ENCODE measurements at regions not wholly inside any gene's neighbourhood (a gene's known extent, or its start where the extent isn't known, plus 50 kb on each side); places are given as distances from the start of the nearest gene placed in this dataset.
A peak's percentile ranks its signal among the peaks of the same experiment; 100 is the strongest.

GRCh38 chr13:51518827-51519226 is 65.4 kb upstream of the WDFY2 start:
- Mint-ChIP-seq H3K27ac (ENCODE audit: unreplicated experiment) (peak overlapping the region; percentile 57), H3K9me3 (ENCODE audit: low read depth) (peaks cover 9% of the 10 kb centered on the region), H3K4me3 (ENCODE audit: unreplicated experiment) (no peak overlapping the region), H3K36me3 (ENCODE audit: low read depth) (peaks cover 1% of the 10 kb centered on the region), H3K27me3 (ENCODE audit: low read depth) (no peaks in the 10 kb centered on the region), H3K4me1 (ENCODE audit: low read depth) (peaks cover 26% of the 10 kb centered on the region)
- no peak for DNase-seq (ENCODE audit: low spot score)
- no peak for TF ChIP-seq CTCF (IDR thresholded peaks at IDR 0.05)

DNA sequence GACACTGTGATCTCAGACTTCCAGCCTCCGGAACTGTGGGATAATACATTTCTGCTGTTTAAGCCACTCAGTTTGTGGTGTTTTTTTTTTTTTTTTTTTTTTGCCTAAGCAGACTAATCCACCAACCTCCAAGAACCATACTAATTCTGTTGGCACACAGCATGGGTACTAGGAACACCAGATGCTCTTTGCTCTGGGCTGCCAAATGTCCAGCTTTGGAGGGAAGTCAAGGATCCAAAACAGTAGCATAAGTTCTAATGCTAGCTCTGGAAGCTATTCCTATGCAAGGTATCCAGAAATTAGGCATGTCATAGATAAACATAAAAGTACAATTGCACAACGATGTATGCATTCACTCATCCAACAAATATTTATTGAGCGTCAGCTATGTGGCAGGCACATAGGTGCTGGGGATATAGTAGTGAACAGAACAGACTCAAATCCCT is 64.5 kb upstream of the WDFY2 start:
- peaks cover 26% of the 10 kb centered on the region for H3K4me1 Mint-ChIP-seq (ENCODE audit: low read depth)
- H3K36me3 Mint-ChIP-seq (ENCODE audit: low read depth): no peaks in the 10 kb centered on the region
- peaks cover 5% of the 10 kb centered on the region for H3K9me3 Mint-ChIP-seq (ENCODE audit: low read depth)
- H3K27ac Mint-ChIP-seq (ENCODE audit: unreplicated experiment): no peak overlapping the region
- H3K27me3 Mint-ChIP-seq (ENCODE audit: low read depth): no peaks in the 10 kb centered on the region
- DNase-seq (ENCODE audit: low spot score): no peak
- TF ChIP-seq CTCF (IDR thresholded peaks at IDR 0.05): no peak
- no peak overlapping the region for H3K4me3 Mint-ChIP-seq (ENCODE audit: unreplicated experiment)

DNA sequence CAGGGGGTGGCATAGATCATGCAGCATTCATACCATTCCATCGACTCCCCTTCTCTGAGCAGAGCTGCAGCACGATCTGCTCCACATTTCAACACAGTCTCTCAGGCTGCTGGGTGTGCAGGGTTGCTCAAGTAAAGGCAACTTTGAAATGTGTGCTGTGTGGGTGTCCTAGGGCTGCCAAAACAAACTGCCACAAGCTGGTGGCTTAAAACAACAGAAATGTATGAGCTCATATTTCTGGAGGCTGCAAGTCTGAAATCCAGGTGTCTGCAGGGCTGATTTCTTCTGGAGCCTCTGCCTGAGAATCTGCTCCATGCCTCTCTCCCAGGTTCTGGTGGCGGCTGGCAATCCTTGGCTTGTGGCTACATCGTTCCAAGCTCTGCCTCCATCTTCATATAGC is 63.7 kb upstream of the WDFY2 start:
- peaks cover 5% of the 10 kb centered on the region for H3K9me3 Mint-ChIP-seq (ENCODE audit: low read depth)
- no peak for TF ChIP-seq CTCF (IDR thresholded peaks at IDR 0.05)
- no peaks in the 10 kb centered on the region for H3K27me3 Mint-ChIP-seq (ENCODE audit: low read depth)
- H3K4me1 Mint-ChIP-seq (ENCODE audit: low read depth): peaks cover 26% of the 10 kb centered on the region
- DNase-seq (ENCODE audit: low spot score): no peak
- no peaks in the 10 kb centered on the region for H3K36me3 Mint-ChIP-seq (ENCODE audit: low read depth)
- H3K4me3 Mint-ChIP-seq (ENCODE audit: unreplicated experiment): no peak overlapping the region
- H3K27ac Mint-ChIP-seq (ENCODE audit: unreplicated experiment): peak overlapping the region; percentile 78

DNA sequence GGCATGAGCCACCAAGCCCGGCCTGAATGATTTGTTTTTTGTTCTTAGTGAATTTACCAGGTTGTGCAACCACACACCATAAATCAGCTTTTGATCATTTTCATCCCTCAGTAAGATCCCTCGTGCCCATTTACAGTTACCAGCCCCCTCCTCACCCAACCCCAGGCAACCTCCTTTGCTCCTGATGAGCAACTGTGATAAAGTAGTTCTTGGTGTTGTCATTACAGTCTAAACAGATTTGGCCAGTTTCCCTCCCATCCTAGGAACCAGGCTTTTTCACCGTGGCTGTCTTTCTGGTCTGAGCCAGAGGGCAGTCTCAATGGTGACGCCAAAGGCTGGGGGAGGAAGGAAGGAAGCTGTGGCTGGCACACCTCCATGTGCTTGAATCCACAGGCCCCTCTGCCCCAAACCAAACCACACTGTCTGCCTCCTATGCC is 61.2 kb upstream of the WDFY2 start:
- Mint-ChIP-seq H3K27me3 (ENCODE audit: low read depth) (no peaks in the 10 kb centered on the region), H3K9me3 (ENCODE audit: low read depth) (peaks cover 10% of the 10 kb centered on the region), H3K27ac (ENCODE audit: unreplicated experiment) (no peak overlapping the region), H3K4me3 (ENCODE audit: unreplicated experiment) (no peak overlapping the region), H3K36me3 (ENCODE audit: low read depth) (no peaks in the 10 kb centered on the region), H3K4me1 (ENCODE audit: low read depth) (peaks cover 26% of the 10 kb centered on the region)
- TF ChIP-seq CTCF (IDR thresholded peaks at IDR 0.05): no peak
- no peak for DNase-seq (ENCODE audit: low spot score)

DNA sequence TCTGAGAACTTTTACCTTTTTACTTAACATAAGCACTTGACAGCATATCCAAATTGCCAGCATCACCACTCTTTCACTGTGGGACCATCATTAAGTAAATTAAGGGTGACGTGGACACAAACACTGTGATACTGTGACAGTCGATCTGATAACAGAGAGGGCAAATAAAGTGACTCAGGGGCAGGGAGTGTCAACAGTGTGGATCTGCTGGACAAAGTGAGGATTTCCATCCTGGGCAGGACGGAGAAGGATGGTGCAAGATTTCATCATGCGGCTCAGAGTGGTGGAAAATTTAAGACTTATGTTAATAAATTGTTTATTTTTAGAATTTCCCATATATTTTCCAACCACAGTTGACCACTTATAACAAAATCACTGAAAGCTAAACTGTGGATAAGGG is 60.0 kb upstream of the WDFY2 start:
- Mint-ChIP-seq H3K9me3 (ENCODE audit: low read depth) (peaks cover 15% of the 10 kb centered on the region), H3K27ac (ENCODE audit: unreplicated experiment) (no peak overlapping the region), H3K4me3 (ENCODE audit: unreplicated experiment) (no peak overlapping the region), H3K27me3 (ENCODE audit: low read depth) (no peaks in the 10 kb centered on the region), H3K4me1 (ENCODE audit: low read depth) (peaks cover 20% of the 10 kb centered on the region), H3K36me3 (ENCODE audit: low read depth) (no peaks in the 10 kb centered on the region)
- no peak for TF ChIP-seq CTCF (IDR thresholded peaks at IDR 0.05)
- DNase-seq (ENCODE audit: low spot score): no peak

Data from chondrocyte (in vitro differentiated cells).